Karpas-422 (cell line): ENCODE measurements at regions not wholly inside any gene's neighbourhood (a gene's known extent, or its start where the extent isn't known, plus 50 kb on each side); places are given as distances from the start of the nearest gene placed in this dataset.

Experiments used
- DNase-seq: peaks from one replicate; pipeline ENCODE4 v3.0.0-alpha.2; 2015
- H2AFZ ChIP-seq: fragments of 200-600 bp; sonication (generic); 2 replicates; pipeline ENCODE4 v1.6.1; 2014; ENCODE audit warnings: antibody characterized with exemption, low read length, mixed read lengths
- H3K27ac ChIP-seq: fragments of 200-600 bp; sonication (generic); 2 replicates; pipeline ENCODE4 v1.5.1; 2014; ENCODE audit warnings: mild to moderate bottlenecking, low read length, moderate library complexity
- H3K27me3 ChIP-seq: fragments of 200-600 bp; sonication (generic); 2 replicates; pipeline ENCODE4 v1.6.1; 2014; ENCODE audit warnings: low read length, mixed read lengths
- H3K36me3 ChIP-seq: fragments of 200-600 bp; sonication (generic); 2 replicates; pipeline ENCODE4 v1.6.1; 2014; ENCODE audit warnings: low read length, mixed read lengths; ENCODE audit not compliant: insufficient read depth
- H3K4me1 ChIP-seq: fragments of 200-600 bp; sonication (generic); 2 replicates; pipeline ENCODE4 v1.6.1; 2014; ENCODE audit warnings: mild to moderate bottlenecking, low read length, mixed read lengths
- H3K4me2 ChIP-seq: fragments of 200-600 bp; sonication (generic); 2 replicates; pipeline ENCODE4 v1.6.1; 2014; ENCODE audit warnings: low read length, low read depth, mild to moderate bottlenecking; ENCODE audit not compliant: poor library complexity, severe bottlenecking
- H3K4me3 ChIP-seq: fragments of 200-600 bp; sonication (generic); 2 replicates; pipeline ENCODE4 v1.5.1; 2014; ENCODE audit warnings: mild to moderate bottlenecking, antibody characterized with exemption, low read length, mixed read lengths
- H3K79me2 ChIP-seq: fragments of 200-600 bp; sonication (generic); 2 replicates; pipeline ENCODE4 v1.6.1; 2014; ENCODE audit warnings: mild to moderate bottlenecking, low read length, mixed read lengths
- H3K9ac ChIP-seq: fragments of 200-600 bp; sonication (generic); 2 replicates; pipeline ENCODE4 v1.6.0; 2014; ENCODE audit warnings: low read length
- H3K9me2 ChIP-seq: fragments of 200-600 bp; sonication (generic), shearing (Covaris generic); replicated peaks from 2 replicates; pipeline ENCODE4 v1.6.0; 2014; ENCODE audit warnings: mild to moderate bottlenecking, low read length, moderate library complexity; ENCODE audit not compliant: insufficient read depth
- H3K9me3 ChIP-seq: fragments of 300-700, 200-600 bp; sonication (generic); 2 replicates; pipeline ENCODE4 v1.6.1; 2014; ENCODE audit warnings: low read length, mixed read lengths
- H4K20me1 ChIP-seq: fragments of 200-600 bp; sonication (generic); 2 replicates; pipeline ENCODE4 v1.6.1; 2014; ENCODE audit warnings: mild to moderate bottlenecking, antibody characterized with exemption, low read length, low read depth; ENCODE audit not compliant: insufficient read depth

- no peak overlapping the region for H3K9ac ChIP-seq
- peaks cover 5% of the 10 kb centered on the region; the same call in 1 of the 2 replicates for H3K9me3 ChIP-seq
- H3K4me1 ChIP-seq: no peaks in the 10 kb centered on the region
- H3K4me3 ChIP-seq: no peak overlapping the region
- H4K20me1 ChIP-seq: no peaks in the 10 kb centered on the region
- H3K79me2 ChIP-seq: no peaks in the 10 kb centered on the region
- 0 out of 2 replicates have a peak, but pooled peaks cover 4% of the 10 kb centered on the region for H3K9me2 ChIP-seq
- DNase-seq: no peak
- no peaks in the 10 kb centered on the region for H3K36me3 ChIP-seq
- H2AFZ ChIP-seq: no peak overlapping the region
- H3K4me2 ChIP-seq: no peak overlapping the region
- H3K27me3 ChIP-seq: no peaks in the 10 kb centered on the region
- H3K27ac ChIP-seq: no peak overlapping the region
Observed at GRCh38 chr12:30423330-30423729, 272.3 kb downstream of the IPO8 start.

- no peak overlapping the region for H3K4me2 ChIP-seq
- H3K9me2 ChIP-seq: 0 out of 2 replicates have a peak, but pooled peaks cover 4% of the 10 kb centered on the region
- no peak overlapping the region for H3K9ac ChIP-seq
- H3K4me1 ChIP-seq: no peaks in the 10 kb centered on the region
- H3K9me3 ChIP-seq: peaks cover 5% of the 10 kb centered on the region; the same call in 1 of the 2 replicates
- no peak overlapping the region for H3K4me3 ChIP-seq
- no peak overlapping the region for H3K27ac ChIP-seq
- no peak overlapping the region for H2AFZ ChIP-seq
- H4K20me1 ChIP-seq: no peaks in the 10 kb centered on the region
- H3K27me3 ChIP-seq: no peaks in the 10 kb centered on the region
- no peaks in the 10 kb centered on the region for H3K36me3 ChIP-seq
- DNase-seq: no peak
- no peaks in the 10 kb centered on the region for H3K79me2 ChIP-seq
Observed at GRCh38 chr12:30422844-30423243, 272.8 kb downstream of the IPO8 start.

- Histone ChIP-seq H3K79me2 (no peaks in the 10 kb centered on the region), H3K9ac (no peak overlapping the region), H3K4me1 (no peaks in the 10 kb centered on the region)
Observed at GRCh38 chr12:30420561-30420960, 275.1 kb downstream of the IPO8 start.

DNA sequence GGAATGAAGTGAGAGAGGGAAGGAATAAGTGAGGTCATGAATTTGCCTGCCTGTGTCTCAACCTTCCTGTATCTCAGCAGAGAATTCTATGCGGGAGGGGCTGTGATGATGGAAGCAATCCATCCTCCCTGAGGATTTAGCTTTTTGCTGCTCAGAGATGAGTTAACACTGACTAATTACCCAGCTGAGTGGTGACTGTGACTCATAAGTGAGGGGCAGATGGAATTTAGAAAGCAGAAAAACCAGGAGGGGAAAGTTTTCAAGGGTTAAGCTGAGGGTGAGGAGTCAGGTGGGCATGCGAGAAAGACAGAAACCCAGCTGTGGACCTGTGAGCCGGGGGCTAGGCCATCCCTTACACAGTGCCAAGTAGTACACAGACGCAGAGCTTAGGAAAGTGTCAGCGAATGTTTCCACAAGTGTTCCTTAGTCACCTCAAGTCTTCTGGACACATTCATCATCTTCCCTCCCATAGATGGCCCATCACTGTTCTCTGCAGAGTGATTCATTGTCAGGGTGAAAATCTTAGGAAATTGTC, 277.9 kb downstream of the IPO8 start:
- H3K9ac ChIP-seq: no peak overlapping the region
- H3K9me3 ChIP-seq: no peaks in the 10 kb centered on the region
- DNase-seq: no peak
- H3K27ac ChIP-seq: no peak overlapping the region
- no peaks in the 10 kb centered on the region for H3K4me1 ChIP-seq
- no peak overlapping the region for H3K4me3 ChIP-seq
- no peaks in the 10 kb centered on the region for H4K20me1 ChIP-seq
- H3K27me3 ChIP-seq: no peaks in the 10 kb centered on the region
- no peak overlapping the region for H2AFZ ChIP-seq
- no peaks in the 10 kb centered on the region for H3K36me3 ChIP-seq
- no peaks in the 10 kb centered on the region for H3K9me2 ChIP-seq
- no peak overlapping the region for H3K4me2 ChIP-seq
- no peaks in the 10 kb centered on the region for H3K79me2 ChIP-seq

More at GRCh38 chr12:30420561-30420960, 275.1 kb downstream of the IPO8 start:
- no peaks in the 10 kb centered on the region for H4K20me1 ChIP-seq
- H3K27ac ChIP-seq: no peak overlapping the region
- no peaks in the 10 kb centered on the region for H3K27me3 ChIP-seq
- H3K4me3 ChIP-seq: no peak overlapping the region
- DNase-seq: no peak
- no peaks in the 10 kb centered on the region for H3K9me2 ChIP-seq
- H3K4me2 ChIP-seq: no peak overlapping the region
- no peak overlapping the region for H2AFZ ChIP-seq
- no peaks in the 10 kb centered on the region; the same call in 1 of the 2 replicates for H3K9me3 ChIP-seq
- no peaks in the 10 kb centered on the region for H3K36me3 ChIP-seq

- no peaks in the 10 kb centered on the region for H3K79me2 ChIP-seq
- no peaks in the 10 kb centered on the region for H3K27me3 ChIP-seq
- H3K9me2 ChIP-seq: no peaks in the 10 kb centered on the region
- H3K27ac ChIP-seq: no peak overlapping the region
- H3K4me1 ChIP-seq: no peaks in the 10 kb centered on the region
- H4K20me1 ChIP-seq: no peaks in the 10 kb centered on the region
- no peaks in the 10 kb centered on the region for H3K9me3 ChIP-seq
- H3K4me3 ChIP-seq: no peak overlapping the region
- no peak overlapping the region for H3K9ac ChIP-seq
- no peak for DNase-seq
- H3K4me2 ChIP-seq: no peak overlapping the region
- no peaks in the 10 kb centered on the region for H3K36me3 ChIP-seq
- H2AFZ ChIP-seq: no peak overlapping the region
Observed at GRCh38 chr12:30416631-30417030, 279.0 kb downstream of the IPO8 start.

DNA sequence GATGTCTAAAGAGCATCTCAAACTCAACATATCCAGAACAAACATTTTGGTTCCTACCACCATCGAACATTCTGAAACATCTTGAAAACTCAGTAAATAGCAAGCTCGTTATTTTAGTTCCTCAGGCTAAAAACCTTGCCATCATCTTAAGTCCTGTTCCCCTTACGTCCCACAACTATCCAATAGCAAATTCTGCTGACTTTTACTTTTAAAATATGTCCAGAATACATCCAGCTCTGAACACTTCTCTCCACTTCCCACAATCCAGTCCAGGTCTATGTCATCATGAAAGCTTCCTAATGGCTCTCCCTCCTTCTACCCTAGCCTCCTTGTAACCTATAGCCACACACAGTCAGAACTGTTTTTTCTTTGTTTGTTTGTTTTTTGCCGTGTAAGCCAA, 279.9 kb downstream of the IPO8 start:
- Histone ChIP-seq H2AFZ (no peak overlapping the region), H3K9ac (no peak overlapping the region), H3K36me3 (no peaks in the 10 kb centered on the region), H3K4me1 (no peaks in the 10 kb centered on the region), H3K9me2 (no peaks in the 10 kb centered on the region), H3K4me2 (no peak overlapping the region), H3K9me3 (no peaks in the 10 kb centered on the region), H3K79me2 (no peaks in the 10 kb centered on the region), H3K27ac (no peak overlapping the region), H3K4me3 (no peak overlapping the region), H3K27me3 (no peaks in the 10 kb centered on the region), H4K20me1 (no peaks in the 10 kb centered on the region)
- no peak for DNase-seq

DNA sequence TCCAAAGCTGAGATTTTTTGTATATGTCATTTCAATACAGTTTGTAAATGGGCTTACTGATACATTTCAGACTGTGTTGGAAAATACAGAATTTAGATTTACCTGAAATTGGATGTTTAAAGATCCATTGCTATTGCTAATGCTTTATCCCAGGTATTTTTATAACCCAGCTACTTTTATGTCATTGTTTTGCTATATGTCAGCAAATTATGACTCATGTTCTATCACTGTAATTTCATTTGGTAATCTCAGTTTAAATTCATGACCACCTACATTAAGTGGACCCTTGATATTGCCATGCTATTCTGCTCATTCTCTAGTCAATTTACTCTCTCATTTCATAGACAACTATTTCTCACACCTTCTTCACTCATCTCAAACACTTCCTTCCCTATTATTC, 281.2 kb downstream of the IPO8 start:
- no peak for DNase-seq
- Histone ChIP-seq H4K20me1 (no peaks in the 10 kb centered on the region), H3K27ac (no peak overlapping the region), H3K9me2 (no peaks in the 10 kb centered on the region), H3K9ac (no peak overlapping the region), H3K79me2 (no peaks in the 10 kb centered on the region), H3K27me3 (no peaks in the 10 kb centered on the region), H2AFZ (no peak overlapping the region), H3K9me3 (no peaks in the 10 kb centered on the region), H3K4me1 (no peaks in the 10 kb centered on the region), H3K36me3 (no peaks in the 10 kb centered on the region), H3K4me3 (no peak overlapping the region), H3K4me2 (no peak overlapping the region)

GRCh38 chr12:30400349-30400748, 295.3 kb downstream of the IPO8 start:
- no peak overlapping the region for H2AFZ ChIP-seq

DNA sequence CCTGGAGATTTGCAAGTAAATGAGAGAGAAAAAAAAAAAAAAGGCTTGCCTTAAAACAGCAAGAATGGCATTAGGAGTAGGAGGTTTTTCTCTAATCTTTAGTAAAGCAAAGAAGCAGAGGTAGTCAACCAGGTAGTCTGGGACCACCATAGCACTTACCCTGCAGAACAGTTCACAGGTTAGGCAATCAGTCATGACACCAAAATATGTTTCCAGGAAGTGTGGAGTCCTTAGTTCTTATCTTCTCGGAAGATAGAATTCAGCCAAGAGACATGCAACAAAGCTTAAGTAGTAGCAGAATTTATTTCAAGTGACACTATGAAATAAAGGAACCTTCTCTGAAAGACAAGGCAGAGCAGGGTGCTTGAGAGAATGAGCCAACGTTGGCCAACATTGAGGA, 295.8 kb downstream of the IPO8 start:
- H3K4me1 ChIP-seq: no peaks in the 10 kb centered on the region
- DNase-seq: no peak
- no peak overlapping the region for H3K4me2 ChIP-seq
- H3K79me2 ChIP-seq: no peaks in the 10 kb centered on the region
- H3K36me3 ChIP-seq: no peaks in the 10 kb centered on the region
- no peak overlapping the region for H3K27ac ChIP-seq
- no peak overlapping the region for H3K4me3 ChIP-seq
- H3K27me3 ChIP-seq: no peaks in the 10 kb centered on the region
- no peaks in the 10 kb centered on the region for H3K9me3 ChIP-seq
- H3K9me2 ChIP-seq: no peaks in the 10 kb centered on the region
- H4K20me1 ChIP-seq: no peaks in the 10 kb centered on the region
- no peak overlapping the region for H2AFZ ChIP-seq
- no peak overlapping the region for H3K9ac ChIP-seq

More at GRCh38 chr12:30400349-30400748, 295.3 kb downstream of the IPO8 start:
- Histone ChIP-seq H3K27ac (no peak overlapping the region), H3K9me3 (no peaks in the 10 kb centered on the region), H3K4me3 (no peak overlapping the region), H3K27me3 (no peaks in the 10 kb centered on the region), H3K79me2 (no peaks in the 10 kb centered on the region), H3K4me1 (no peaks in the 10 kb centered on the region), H3K9ac (no peak overlapping the region), H3K9me2 (no peaks in the 10 kb centered on the region), H3K4me2 (no peak overlapping the region), H3K36me3 (no peaks in the 10 kb centered on the region), H4K20me1 (no peaks in the 10 kb centered on the region)
- no peak for DNase-seq
